Fibroblast of lung (primary cell): ENCODE measurements at regions not wholly inside any gene's neighbourhood (a gene's known extent, or its start where the extent isn't known, plus 50 kb on each side); places are given as distances from the start of the nearest gene placed in this dataset.

Experiments
- DNase-seq, 2 donors: peaks; one replicate each; pipeline versions ENCODE4 v3.0.0 to v3.0.0-alpha.2; 2010; ENCODE audit warnings: low read depth in 2 of 2
- H2AFZ ChIP-seq: 2 replicates; pipeline ENCODE4 v1.5.1; 2012; ENCODE audit warnings: low read length, control low read depth, inconsistent platforms
- H3K27ac ChIP-seq: 2 replicates; pipeline ENCODE4 v1.5.1; 2011; ENCODE audit warnings: low read length, control low read depth; ENCODE audit not compliant: insufficient read depth
- H3K27me3 ChIP-seq: 2 replicates; pipeline ENCODE4 v1.5.1; 2011; ENCODE audit warnings: mild to moderate bottlenecking, low read length; ENCODE audit not compliant: control insufficient read depth, insufficient read depth
- H3K36me3 ChIP-seq: 2 replicates; pipeline ENCODE4 v1.5.1; 2011; ENCODE audit warnings: low read length; ENCODE audit not compliant: control insufficient read depth, insufficient read depth
- H3K4me1 ChIP-seq: 2 replicates; pipeline ENCODE4 v1.5.1; 2011; ENCODE audit warnings: low read length; ENCODE audit not compliant: control insufficient read depth, insufficient read depth; ENCODE audit errors: extremely low read depth
- H3K4me2 ChIP-seq: 2 replicates; pipeline ENCODE4 v1.5.1; 2011; ENCODE audit warnings: low read length, control low read depth; ENCODE audit not compliant: insufficient read depth; ENCODE audit errors: extremely low read depth
- H3K4me3 ChIP-seq, 4 experiments: fragments of 200-600 bp in 1 of 4; sonication (generic) in 1 of 4; replicated peaks in 1 of 4; 2 replicates each; pipeline ENCODE4 v1.5.1; 2011 to 2016; ENCODE audit warnings: low read length in 4 of 4, low read depth in 3 of 4, mild to moderate bottlenecking in 3 of 4, control low read depth in 2 of 4, inconsistent platforms in 1 of 4, mixed read lengths in 1 of 4; ENCODE audit not compliant: insufficient read depth in 1 of 4; ENCODE audit errors: control extremely low read depth in 1 of 4
- H3K79me2 ChIP-seq: 2 replicates; pipeline ENCODE4 v1.5.1; 2012; ENCODE audit warnings: mild to moderate bottlenecking, low read length, inconsistent platforms; ENCODE audit not compliant: control insufficient read depth, insufficient read depth
- H3K9ac ChIP-seq: 2 replicates; pipeline ENCODE4 v1.5.1; 2011; ENCODE audit warnings: mild to moderate bottlenecking, low read length, control low read depth; ENCODE audit not compliant: insufficient read depth
- H3K9me3 ChIP-seq: 2 replicates; pipeline ENCODE4 v1.5.1; 2012; ENCODE audit warnings: low read depth, low read length; ENCODE audit not compliant: control insufficient read depth, insufficient read depth
- H4K20me1 ChIP-seq: 2 replicates; pipeline ENCODE4 v1.5.1; 2011; ENCODE audit warnings: low read length; ENCODE audit not compliant: control insufficient read depth, insufficient read depth; ENCODE audit errors: extremely low read depth
- CTCF ChIP-seq, 2 donors: IDR thresholded peaks in 1 of 2; conservative IDR thresholded peaks in 1 of 2; 1 replicate in 1 of 2; 2 replicates in 1 of 2; pipeline ENCODE4 v1.5.1; 2011 to 2012; ENCODE audit warnings: low read length in 2 of 2, control low read depth in 1 of 2, inconsistent platforms in 1 of 2, low read depth in 1 of 2, mild to moderate bottlenecking in 1 of 2
- EZH2 ChIP-seq: IDR thresholded peaks from 2 replicates; pipeline ENCODE4 v1.5.1; 2012; ENCODE audit warnings: low read length, control low read depth, mild to moderate bottlenecking; ENCODE audit errors: missing control alignments

GRCh38 chr6:167235005-167235404, 56.1 kb upstream of the UNC93A start:
- Histone ChIP-seq H3K79me2 (no peaks in the 10 kb centered on the region), H3K9ac (no peak overlapping the region), H3K27ac (no peak overlapping the region), H2AFZ (no peak overlapping the region), H3K4me3 (no peak overlapping the region), H3K4me1 (no peaks in the 10 kb centered on the region), H4K20me1 (no peaks in the 10 kb centered on the region), H3K9me3 (no peaks in the 10 kb centered on the region), H3K4me2 (no peak overlapping the region), H3K27me3 (no peaks in the 10 kb centered on the region), H3K36me3 (no peaks in the 10 kb centered on the region)
- TF ChIP-seq CTCF (conservative IDR thresholded peaks at IDR 0.05 in 1 of 2, IDR thresholded peaks at IDR 0.05 in 1 of 2; ENCODE audit: low read depth in 1 of 2, low read length in 2 of 2) (no peak), EZH2 (no peak)
- no peak for DNase-seq

GRCh38 chr6:167235421-167236238, 55.5 kb upstream of the UNC93A start:
- no peaks in the 10 kb centered on the region for H3K4me1 ChIP-seq
- H3K9ac ChIP-seq, result no peak overlapping the region
- no peak overlapping the region for H3K4me2 ChIP-seq
- DNase-seq, result no peak
- no peaks in the 10 kb centered on the region for H3K36me3 ChIP-seq
- H3K9me3 ChIP-seq, result no peaks in the 10 kb centered on the region
- no peak overlapping the region for H3K27ac ChIP-seq
- no peak overlapping the region for H3K4me3 ChIP-seq
- no peaks in the 10 kb centered on the region for H3K79me2 ChIP-seq
- TF ChIP-seq EZH2 (no peak), CTCF (conservative IDR thresholded peaks at IDR 0.05 in 1 of 2, IDR thresholded peaks at IDR 0.05 in 1 of 2; ENCODE audit: low read depth in 1 of 2, low read length in 2 of 2) (no peak)
- no peak overlapping the region for H2AFZ ChIP-seq
- no peaks in the 10 kb centered on the region for H4K20me1 ChIP-seq
- no peaks in the 10 kb centered on the region for H3K27me3 ChIP-seq

GRCh38 chr6:167236239-167236571, 54.9 kb upstream of the UNC93A start:
- H2AFZ ChIP-seq, result no peak overlapping the region
- no peaks in the 10 kb centered on the region for H3K36me3 ChIP-seq
- H3K79me2 ChIP-seq, result no peaks in the 10 kb centered on the region
- no peak overlapping the region for H3K4me3 ChIP-seq
- TF ChIP-seq EZH2, result no peak
- H3K4me2 ChIP-seq, result no peak overlapping the region
- H3K27ac ChIP-seq, result no peak overlapping the region
- H3K9me3 ChIP-seq, result no peaks in the 10 kb centered on the region
- H4K20me1 ChIP-seq, result no peaks in the 10 kb centered on the region
- no peak for DNase-seq
- no peaks in the 10 kb centered on the region for H3K27me3 ChIP-seq
- H3K9ac ChIP-seq, result no peak overlapping the region
- H3K4me1 ChIP-seq, result no peaks in the 10 kb centered on the region
